NCI-H748 treated with DMSO at 0.1 percent for 48 hours (cell line): ENCODE measurements at regions not wholly inside any gene's neighbourhood (a gene's known extent, or its start where the extent isn't known, plus 50 kb on each side); places are given as distances from the start of the nearest gene placed in this dataset.
"Not testable (repeated sequence)": the region's sequence is repeated elsewhere in the genome, so short reads cannot be mapped to it uniquely, and the experiment has no call there.

Experiments used
- DNase-seq: peaks from one replicate; lab custom pipeline; 2025; lab: John Stamatoyannopoulos, UW

DNA sequence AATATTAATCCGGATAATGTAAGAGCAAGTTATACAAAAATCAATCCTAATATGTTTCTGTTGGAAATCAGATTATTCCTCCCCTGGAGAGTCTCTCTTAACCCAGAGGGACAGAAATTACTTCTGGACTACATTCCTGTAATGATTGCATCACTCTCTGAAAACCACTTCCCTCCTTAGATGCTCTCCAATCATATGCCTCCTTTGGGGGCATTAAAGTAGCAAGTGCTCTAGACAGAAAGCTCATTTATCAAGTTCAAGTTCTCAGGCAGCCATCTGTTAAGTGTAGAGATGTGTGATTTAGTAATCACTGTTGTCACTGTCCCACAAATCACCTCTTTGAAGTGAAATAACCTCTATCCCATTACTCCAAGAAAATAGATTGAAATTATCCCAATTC is 247.1 kb downstream of the SLCO4C1 start:
- DNase-seq, result no peak

DNA sequence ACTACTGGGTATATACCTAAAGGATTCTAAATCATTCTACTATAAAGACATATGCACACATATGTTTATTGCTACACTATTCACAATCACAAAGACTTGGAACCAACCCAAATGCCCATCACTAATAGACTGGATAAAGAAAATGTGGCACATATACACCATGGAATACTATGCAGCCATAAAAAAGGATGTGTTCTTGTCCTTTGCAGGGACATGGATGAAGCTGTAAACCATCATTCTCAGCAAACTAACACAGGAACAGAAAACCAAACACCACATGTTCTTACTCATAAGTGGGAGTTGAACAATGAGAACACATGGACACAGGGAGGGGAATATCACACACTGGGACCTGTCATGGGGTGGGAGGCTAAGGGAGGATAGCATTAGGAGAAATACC is 249.0 kb downstream of the SLCO4C1 start:
- DNase-seq, result not testable (repeated sequence)

DNA sequence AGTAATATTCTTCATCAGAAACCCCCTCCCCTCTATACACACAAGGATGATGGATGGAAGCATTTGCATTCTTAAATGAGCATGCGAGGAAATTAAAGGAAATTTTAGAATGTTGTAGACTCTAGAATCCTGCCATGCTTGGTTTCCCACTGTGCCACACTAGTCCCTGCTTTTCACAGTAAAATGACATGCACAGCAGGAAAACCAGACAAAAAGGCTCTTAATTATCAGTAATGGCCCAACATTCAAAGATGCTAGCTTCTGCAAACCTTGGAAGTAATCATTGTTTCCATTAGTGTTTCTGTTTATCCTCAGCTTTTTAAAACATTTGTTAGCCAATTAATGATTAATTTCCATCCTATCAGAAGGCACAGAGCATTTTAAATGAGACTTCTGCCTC is 255.8 kb downstream of the SLCO4C1 start:
- peak; percentile 29 for DNase-seq

DNA sequence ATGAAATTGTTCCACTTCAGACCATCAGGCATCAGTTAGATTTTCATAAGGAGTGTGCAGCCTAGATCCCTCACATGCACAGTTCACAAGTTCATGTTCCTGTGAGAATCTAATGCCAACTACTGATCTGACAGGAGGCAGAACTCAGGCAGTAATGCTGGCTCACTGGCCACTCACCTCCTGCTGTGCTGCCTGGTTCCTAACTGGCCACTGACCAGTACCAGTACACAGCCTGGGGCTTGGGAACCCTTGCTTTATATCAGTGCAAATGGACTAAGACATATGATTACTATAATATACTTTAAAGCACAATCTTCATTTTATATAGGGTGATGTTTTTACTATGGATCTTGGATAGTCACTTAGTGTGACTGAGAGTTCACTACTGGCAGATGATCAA is 259.2 kb downstream of the SLCO4C1 start:
- DNase-seq, result no peak

DNA sequence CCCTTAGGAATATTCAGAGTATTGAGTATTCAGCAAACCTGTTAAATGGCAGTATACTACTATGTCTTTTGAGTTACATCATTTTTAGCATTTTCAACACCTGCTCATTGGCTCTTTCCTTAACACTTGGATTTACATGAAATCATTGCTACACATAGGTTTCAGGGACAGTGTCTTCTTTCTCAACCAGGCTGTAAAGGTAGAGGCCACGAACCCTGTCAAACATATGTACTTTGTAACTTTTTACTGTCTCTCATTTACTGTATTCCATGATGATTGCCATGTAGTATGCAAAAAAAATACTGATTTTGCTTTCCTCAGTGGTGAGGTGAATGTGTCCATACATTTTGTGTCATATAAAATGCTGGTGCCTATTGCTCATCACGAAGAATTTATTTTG is 264.4 kb downstream of the SLCO4C1 start:
- DNase-seq, result no peak

DNA sequence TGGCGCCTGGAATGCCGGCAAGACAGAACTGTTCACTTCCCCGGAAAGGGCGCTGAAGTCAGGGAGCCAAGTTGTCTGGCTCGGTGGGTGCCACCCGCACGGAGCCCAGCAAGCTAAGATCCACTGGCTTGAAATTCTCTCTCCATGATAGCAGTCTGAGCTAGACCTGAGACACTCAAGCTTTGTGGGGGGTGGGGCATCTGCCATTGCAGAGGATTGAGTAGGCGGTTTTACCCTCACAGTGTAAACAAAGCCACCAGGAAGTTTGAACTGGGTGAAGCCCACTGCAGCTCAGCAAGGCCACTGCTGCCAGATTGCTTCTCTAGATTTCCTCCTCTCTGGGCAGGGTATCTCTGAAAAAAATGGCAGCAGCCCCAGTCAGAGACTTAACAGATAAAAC is 277.4 kb downstream of the SLCO4C1 start:
- no peak for DNase-seq

DNA sequence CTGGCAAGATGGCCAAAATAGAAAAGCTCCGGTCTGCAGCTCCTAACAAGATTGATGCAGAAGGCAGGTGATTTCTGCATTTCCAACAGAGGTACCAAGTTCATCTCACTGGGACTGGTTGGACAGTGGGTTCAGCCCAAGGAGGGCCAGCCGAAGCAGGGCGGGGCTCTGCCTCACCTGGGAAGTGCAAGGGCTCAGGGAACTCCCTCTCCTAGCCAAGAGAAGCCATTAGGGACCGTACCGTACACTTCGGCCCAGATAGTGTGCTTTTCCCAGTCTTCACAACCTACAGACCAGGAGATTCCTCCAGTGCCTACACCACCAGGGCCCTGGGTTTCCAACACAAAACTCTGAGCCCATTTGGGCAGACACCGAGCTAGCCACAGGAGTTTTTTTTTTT is 277.8 kb downstream of the SLCO4C1 start:
- no peak for DNase-seq

DNA sequence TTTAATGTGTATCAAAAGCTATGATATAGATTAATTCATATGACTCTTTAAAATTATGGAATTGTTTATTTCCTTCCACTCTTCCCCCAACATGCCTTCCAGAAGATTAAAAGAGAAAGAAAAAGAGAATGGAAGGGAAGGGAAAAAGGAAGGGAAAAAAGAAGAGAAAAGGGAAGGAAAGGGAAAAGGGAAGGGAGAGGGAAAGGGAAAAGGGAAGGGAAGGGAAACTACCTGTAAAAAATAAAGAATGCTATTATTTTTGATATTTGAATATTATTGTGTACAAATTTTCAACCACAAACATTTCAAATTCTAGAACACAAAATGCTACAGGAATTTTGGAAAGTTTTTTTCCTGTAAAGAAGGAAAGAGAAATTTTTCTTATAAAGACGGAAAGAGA is 281.7 kb downstream of the SLCO4C1 start:
- no peak for DNase-seq

DNA sequence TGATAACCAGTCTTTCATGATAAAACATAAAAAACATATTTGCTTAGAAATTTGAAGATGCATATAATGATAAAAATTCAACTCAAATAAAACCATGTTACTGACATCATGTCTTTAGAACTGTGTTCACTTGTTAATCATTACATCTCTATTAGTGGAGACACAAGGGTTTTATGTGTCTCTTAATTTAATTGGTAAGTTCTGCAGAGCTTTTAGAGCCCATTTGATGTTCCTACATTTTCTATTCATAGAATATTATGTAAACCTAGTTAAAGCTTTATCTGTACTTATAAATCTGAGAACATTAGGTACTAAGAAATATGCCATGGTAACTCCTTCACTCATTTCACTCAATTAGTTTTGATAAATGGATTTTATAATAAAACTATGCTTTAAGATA is 285.4 kb downstream of the SLCO4C1 start:
- no peak for DNase-seq

DNA sequence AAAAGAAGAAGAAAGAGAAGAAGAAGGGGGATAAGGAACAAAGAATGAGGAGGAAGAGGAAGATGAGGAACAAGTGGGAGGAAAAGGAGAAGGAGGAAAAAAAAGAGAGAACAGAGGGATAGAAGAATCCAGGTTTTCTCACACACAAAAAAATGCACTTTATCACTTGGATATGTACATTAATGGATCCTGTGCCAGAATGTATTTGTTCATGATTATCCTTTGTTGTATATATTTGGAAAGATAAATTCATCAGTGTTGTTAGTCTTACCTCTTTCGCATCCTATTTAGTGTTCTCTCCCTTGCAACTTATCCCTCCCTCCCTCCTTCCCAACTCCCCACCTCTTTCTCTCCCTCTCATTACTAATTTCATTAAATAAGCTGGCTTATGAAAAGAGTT is 298.8 kb downstream of the SLCO4C1 start:
- no peak for DNase-seq

DNA sequence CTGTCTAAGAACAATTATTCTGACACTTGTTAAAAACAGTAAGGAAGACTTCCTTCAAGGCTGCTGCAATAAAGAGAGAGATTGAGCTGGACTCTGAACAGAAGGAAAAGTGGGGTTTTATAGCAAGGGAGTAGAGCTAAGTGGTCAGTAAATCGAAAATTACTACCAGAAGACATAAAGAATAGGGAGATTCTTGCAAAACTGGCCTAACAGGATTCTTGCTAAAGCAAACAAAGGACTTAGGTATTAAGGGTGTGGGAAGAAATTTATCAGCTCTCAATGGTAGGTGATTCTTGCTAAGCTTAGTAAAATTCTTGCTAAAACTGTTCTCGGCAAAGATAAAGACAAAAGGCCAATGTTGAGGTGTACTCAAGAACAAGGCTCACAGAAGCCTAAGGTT is 300.5 kb downstream of the SLCO4C1 start:
- peak; percentile 11 for DNase-seq

DNA sequence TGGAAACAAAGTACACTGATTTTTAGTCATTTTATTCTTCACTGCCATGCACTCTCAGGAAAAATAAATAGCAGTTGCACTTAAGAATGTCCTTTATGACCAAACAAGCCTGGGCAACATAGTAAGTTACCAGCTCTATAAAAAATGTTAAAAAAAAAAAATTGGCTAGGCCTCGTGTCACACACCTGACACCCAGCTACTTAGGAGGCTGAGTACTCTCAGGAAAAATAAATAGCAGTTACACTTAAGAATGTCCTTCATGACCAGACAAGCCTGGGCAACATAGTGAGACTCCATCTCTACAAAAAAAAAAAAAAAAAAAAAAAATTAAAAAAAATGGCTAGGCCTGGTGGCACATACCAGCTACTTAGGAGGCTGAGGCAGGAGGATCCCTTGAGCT is 304.6 kb downstream of the SLCO4C1 start:
- no peak for DNase-seq

DNA sequence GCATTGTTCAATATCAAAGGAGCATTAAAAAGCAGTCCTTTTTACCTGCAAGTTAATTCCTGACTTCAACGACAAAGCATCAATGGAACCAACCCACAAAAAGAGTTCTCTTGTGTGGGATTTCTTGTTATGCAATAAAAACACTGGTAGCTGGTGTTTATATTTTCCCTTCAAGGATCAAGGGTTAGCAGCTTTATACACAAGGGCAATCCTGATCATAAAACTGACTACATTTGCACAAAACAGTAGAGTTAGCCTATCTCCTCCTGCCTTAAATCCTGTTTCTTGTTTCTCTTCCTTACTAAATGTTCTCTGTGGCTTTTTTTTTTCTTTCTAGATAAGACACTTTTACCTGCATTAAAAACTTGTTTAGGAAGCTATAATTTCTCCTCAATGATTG is 306.4 kb downstream of the SLCO4C1 start:
- no peak for DNase-seq

DNA sequence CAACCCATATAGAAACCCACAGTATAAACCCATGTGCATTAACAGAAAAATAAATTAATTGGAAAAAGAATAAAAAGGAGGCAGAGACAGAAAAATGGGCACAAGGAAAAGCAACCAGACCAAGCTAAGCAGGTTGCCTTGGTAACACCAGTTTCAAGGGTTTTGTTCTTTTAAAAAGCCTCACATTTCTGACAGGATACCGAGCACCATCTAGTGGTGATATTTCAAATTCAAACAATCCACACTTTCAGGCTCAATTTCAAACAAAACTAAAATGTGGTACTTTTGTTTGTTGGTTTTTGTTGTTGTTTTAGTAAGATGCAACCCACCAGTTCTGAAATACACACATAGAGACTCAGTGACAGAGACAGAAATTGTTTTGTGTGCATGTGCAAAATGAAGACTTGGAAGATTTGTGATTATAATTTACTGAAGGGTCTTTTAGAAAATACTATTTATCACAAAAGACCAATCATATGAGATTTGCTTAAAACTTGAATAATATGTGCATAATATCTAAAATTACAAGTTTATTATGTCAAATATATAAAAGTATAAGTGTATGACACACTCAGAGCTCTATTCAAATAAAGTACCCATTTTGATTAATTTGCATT is 318.2 kb downstream of the SLCO4C1 start:
- peak; percentile 62 for DNase-seq

DNA sequence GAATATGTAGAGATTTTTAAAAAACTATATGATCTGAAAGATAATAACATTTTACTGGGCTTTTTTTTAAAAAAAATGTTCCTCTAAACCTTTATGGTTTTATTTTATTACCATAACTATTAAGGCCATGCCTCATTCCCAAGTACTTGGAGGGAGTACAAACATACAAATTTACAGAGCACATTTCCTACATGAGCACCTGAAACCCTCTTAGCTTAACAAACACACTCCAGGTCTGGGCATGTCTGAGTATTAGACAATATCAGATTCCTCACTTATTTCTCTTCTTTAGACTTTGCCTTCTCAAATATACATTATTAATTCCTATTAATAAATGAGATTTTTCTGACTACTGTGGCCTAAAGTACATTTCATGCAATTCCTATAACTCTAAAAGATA is 319.2 kb downstream of the SLCO4C1 start:
- no peak for DNase-seq

DNA sequence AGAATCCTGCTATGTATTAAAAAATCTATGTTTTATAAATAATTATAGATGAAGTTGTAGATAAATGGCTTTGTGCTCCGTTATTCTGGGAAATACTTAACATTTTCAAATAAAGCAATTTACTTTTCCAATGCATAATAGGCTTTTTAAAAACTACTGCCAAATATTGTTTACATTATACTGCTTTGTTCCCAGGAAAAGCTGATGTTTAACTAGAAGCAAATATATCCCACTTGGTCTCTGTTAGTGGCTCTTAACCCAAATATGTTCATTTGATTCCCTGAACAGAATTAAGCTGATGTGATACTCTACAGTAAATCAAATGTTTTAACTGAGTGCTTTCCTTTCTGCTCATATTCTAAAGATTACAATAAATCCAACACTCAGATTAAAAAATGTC is 326.3 kb downstream of the SLCO4C1 start:
- DNase-seq, result no peak

DNA sequence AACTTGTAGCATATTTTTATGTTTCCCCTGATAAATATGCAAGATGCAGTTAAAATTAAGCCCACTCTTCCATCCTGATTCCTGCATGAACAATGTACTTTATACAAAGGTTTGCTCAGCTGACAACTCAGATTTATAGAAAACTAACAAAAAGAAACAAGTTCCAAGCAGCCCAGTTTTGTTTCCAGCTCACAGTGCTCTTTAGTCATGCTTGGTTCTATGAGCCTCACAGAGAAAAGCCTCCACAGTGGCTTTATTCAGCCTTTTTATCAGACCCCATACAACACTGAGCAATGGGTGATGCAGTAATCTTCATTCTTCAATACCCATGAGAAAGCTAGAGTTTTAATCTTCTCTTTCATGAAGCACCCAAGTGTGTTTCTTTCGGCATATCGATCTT is 329.6 kb downstream of the SLCO4C1 start:
- no peak for DNase-seq

DNA sequence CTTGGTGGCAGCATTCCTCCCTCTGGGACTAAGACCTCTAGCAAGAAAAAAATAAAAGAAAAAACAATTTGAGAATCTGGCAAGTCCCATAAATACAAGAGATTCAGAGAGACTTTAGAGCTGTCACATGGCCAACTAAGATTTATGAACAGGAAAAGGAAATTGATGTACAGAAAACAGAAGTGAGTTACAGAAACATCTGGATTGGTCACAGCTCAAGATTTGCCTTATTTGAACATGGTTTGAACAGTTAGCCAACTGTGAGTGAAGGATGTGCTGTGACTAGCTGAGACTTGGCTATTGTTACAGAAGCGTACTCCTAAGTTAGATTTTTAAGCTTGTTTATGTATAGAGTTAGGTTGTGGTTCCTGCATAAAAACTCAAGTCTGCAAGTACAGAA is 340.2 kb downstream of the SLCO4C1 start:
- DNase-seq, result no peak

DNA sequence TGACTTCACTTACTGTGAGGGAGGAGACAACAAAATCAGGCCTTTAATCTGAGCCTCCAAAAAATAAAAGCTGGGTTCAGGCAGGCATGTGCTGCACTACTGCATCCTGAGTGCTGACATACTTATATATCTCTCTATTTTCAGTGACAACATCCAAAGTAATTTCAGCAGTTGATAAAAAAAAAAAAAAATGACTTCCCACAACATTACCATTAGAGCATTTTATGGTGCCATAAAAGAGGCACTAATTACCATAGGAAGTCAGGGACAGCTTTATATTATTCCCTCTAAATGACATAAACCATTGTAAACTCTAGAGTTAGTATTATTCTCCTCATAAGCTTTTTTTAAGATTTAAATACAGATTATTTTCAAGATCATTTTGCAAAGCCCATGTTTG is 346.1 kb downstream of the SLCO4C1 start:
- DNase-seq, result no peak

DNA sequence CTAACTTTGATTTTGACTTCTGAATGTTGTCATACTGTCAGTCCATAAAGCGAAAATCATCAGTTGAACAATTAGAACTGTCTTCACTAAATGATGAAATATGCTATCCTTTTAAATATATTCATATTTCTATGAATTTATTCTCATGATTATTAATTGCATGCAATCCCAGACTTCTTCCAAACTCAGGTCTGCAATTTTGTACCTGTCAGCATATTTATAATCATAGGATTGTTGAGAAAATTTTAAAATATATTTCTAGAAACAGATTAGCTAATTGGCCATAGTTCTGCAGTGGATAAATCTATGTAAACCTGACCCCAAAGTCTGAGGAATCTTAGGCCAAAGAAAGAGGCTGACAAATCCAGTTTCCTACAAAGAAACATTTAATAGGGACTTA is 347.5 kb downstream of the SLCO4C1 start:
- no peak for DNase-seq

DNA sequence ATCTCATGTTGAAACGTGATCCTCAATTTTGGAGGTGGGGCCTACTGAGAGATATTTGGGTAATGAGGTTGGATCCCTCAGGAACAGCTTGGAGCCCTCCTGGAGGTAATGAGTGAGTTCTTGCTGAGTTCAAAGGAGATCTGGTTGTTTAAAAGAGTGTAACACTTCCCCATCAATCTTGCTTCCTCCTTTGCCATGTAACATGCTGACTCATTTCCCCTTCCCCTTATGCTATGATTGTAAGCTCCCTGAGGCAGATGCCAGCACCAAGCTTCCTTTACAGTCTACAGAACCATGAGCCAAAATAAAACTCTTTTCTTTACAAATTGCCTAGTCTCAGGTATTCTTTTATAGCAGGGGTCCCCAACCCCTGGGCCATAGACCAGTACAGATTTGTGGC is 352.3 kb downstream of the SLCO4C1 start:
- no peak for DNase-seq

DNA sequence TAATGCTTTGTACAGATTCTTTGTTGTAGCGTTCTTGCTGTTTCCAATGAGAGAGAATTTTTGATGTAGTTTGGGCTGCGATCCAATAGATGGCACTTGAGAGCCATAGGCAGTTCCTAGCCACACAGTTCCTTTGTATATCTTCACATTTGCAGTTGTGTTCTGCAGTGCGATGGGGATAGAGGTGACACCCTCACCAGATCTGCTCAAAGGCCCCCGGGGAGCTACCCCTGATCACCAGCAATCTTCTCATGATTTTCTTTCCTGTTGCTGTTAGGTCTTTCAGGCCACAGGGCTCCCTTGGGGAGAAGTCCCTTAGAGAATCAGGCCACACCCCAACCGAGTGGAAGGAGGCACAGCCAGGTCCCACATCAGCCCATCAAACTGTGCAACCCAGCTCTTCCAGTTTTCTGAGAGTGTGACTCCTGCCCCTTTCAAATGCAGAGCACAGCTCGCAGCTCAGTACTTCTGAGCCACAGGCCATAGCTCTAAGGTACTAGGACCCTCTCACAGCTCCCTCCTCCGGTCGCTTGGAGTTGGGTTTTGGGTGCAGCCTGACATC is 353.7 kb downstream of the SLCO4C1 start:
- DNase-seq, result peak; percentile 48

DNA sequence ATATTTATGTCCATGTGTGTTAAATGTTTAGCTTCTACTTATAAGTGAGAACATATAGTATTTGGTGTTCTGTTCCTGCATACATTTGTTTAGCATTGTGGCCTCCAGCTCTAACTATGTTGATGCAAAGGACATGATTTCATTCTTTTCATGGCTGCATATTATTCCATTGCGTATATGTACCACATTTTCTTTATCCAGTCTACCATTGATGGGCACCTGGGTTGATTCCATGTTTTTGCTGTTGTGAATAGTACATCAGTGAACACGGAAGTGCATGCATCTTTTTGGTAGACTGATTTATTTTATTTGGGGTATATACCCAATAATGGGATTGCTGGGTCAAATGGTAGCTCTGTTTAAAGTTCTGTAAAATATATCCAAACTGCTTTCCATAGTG is 359.0 kb downstream of the SLCO4C1 start:
- no peak for DNase-seq

DNA sequence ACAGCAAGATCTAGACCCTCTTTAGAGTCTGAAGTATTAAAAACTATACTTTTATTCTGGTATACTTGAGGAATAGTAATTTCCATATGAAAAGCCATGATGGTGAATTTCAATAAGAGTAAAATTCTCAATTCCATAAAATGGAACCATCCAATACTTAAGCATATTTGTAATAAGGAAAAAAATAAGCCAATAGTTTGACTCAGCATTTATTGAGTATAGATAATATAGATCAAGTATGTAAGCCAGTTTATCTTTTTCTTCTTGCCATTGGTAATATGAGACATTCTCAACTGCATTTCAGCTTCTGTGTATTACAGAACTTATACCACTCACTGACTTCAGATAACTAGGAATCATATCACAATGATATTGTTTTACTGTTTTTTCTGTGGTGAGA is 361.0 kb downstream of the SLCO4C1 start:
- no peak for DNase-seq

DNA sequence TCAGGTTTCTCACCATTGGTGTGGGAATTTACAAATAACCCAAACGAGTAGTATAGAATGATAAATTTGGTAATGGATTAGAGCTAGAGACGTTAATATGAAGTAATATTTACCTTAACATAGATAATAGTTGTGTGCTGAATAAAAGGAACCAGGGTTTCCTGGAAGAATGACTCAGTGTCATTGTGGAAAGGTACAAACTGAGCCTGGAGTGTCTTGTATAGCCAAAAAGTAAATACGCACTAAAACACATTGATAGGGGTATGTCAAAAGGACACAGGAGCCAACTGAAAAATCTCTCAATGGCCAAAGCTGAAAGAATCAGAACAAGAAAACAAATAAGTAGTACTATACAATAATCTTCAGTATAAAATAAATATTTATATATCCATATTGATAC is 363.5 kb downstream of the SLCO4C1 start:
- DNase-seq, result peak; percentile 68
